ENCODE measurements at regions not wholly inside any gene's neighbourhood (a gene's known extent, or its start where the extent isn't known, plus 50 kb on each side); places are given as distances from the start of the nearest gene placed in this dataset.

- TF ChIP-seq EZH2 (IDR thresholded peaks at IDR 0.05; ENCODE audit: borderline replicate concordance, low read depth, low read length, poor library complexity, severe bottlenecking) (no peak), CTCF (conservative IDR thresholded peaks at IDR 0.05; ENCODE audit: low read depth, low read length) (no peak)
Observed at GRCh38 chr4:20095805-20096541, 155.7 kb upstream of the SLIT2 start.
